Choroid plexus epithelial cell (primary cell): ENCODE measurements at regions not wholly inside any gene's neighbourhood (a gene's known extent, or its start where the extent isn't known, plus 50 kb on each side); places are given as distances from the start of the nearest gene placed in this dataset.

ENCODE experiments used
- DNase-seq: peaks from one replicate; pipeline ENCODE4 v3.0.0-alpha.2; 2010; ENCODE audit warnings: low read depth
- H3K4me3 ChIP-seq: 2 replicates; pipeline ENCODE4 v1.5.1; 2011; ENCODE audit warnings: low read depth, mild to moderate bottlenecking, control low read depth, low read length, moderate library complexity
- TF ChIP-seq, protein P1 (sequence below): conservative IDR thresholded peaks from 2 replicates; pipeline ENCODE4 v1.5.1; 2011; ENCODE audit warnings: low read depth, mild to moderate bottlenecking, control low read depth, inconsistent platforms, low read length, moderate library complexity

DNA sequence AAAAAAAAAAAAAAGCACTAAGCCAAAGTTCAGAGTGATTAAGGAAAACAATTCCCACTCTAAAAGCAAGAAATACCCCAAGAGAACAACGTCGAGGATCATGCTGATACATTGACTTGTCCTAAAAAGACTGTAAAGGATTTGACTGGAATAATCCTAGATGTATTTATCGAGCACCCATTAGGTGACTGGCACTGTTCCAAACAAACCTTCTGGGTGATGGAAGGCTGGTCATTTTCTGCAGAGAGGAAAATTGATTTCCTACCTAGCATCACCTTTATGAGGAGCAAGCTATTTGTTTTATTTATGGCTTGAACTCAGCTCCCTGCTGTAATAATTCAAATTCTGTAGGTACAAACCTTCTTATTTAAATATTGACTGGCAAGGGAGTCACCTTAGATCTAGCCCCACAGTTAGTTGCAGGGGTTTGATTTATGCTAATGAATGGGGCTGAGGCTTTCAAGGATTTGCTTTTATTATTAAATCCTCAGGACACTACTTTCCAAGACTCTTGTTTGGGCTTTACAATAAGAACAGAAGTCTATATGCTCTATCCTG is 471.0 kb downstream of the OLFM4 start:
- DNase-seq = no peak
- TF ChIP-seq, protein P1, sequence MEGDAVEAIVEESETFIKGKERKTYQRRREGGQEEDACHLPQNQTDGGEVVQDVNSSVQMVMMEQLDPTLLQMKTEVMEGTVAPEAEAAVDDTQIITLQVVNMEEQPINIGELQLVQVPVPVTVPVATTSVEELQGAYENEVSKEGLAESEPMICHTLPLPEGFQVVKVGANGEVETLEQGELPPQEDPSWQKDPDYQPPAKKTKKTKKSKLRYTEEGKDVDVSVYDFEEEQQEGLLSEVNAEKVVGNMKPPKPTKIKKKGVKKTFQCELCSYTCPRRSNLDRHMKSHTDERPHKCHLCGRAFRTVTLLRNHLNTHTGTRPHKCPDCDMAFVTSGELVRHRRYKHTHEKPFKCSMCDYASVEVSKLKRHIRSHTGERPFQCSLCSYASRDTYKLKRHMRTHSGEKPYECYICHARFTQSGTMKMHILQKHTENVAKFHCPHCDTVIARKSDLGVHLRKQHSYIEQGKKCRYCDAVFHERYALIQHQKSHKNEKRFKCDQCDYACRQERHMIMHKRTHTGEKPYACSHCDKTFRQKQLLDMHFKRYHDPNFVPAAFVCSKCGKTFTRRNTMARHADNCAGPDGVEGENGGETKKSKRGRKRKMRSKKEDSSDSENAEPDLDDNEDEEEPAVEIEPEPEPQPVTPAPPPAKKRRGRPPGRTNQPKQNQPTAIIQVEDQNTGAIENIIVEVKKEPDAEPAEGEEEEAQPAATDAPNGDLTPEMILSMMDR = no peak
- no peak overlapping the region for H3K4me3 ChIP-seq

DNA sequence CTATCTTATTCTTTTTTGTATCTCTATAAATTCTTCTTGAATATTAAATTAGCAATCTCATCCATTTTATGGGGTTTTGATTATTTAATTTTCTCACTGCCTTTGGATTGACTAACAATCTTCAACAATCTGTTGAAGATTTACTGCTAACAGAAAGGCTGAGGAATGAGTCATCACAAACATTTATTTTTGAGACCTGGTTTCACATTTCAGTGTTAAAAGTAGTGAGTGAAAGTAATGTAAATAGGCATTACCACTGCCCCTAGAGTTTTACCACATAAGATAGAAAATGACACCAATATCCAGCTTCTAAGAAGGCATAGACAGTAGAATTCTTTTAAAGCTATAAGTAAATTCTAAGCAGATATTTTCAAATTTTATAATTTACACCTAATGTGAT is 472.8 kb downstream of the OLFM4 start:
- no peak for DNase-seq
- no peak overlapping the region for H3K4me3 ChIP-seq
- TF ChIP-seq, protein P1 = no peak

DNA sequence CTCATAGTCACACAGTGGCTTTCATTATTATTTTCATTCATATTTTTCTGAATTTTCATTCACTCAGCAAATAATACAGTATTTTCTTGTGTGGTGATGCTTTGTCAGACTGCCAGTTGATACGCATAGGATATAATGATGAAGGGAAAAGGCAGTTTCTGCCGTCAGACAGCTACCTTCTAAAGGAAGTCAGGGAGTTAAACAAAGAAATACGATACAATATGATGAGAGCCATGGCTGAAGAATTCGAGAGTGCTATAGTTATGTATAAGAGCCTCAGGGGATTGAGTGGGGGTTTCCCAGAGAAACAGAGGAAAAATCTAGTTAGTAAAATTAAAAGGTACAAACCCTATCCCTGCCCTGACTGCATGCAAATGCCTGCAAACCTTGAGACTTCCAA is 479.1 kb downstream of the OLFM4 start:
- TF ChIP-seq, protein P1 = no peak
- DNase-seq = no peak
- H3K4me3 ChIP-seq = no peak overlapping the region

DNA sequence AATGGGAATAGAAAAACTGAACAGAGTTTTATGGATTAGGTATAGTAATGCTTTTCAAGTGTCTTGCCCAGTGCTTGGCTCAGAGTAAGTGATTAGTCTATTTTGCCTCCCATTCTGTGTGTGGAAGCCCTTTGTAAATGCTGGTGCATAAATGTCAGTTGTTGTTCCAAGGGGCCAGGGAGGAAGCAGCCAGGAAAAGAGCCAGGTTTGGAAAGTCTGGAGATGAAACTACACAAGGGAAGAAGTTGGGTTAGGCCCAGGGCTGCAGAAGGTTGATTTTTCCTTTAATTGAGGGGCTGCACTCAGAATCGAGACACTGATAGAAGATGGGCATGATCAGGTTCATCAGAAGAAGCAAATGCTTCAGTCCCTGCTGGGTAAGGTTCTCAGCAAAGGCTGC is 484.0 kb downstream of the OLFM4 start:
- no peak overlapping the region for H3K4me3 ChIP-seq
- DNase-seq = no peak
- TF ChIP-seq, protein P1 = no peak

DNA sequence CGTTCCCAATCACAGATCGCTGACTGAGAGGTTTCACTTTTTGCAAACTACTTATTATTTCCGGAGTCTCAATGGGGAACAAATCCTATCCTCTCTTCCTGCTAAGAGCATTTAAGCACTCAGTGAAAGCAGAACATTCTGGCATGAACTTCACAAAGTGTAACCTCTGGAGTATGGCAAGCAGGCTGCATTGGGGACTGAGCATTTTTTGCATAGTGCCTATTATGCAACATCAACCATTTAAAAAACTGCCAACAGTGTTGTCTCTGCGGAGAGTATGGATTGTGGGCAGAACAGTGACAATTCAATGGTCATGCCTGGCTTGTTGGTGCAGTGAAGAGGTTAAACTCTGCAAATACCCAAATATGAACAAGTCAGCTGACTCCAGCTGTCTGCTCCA is 484.6 kb downstream of the OLFM4 start:
- no peak overlapping the region for H3K4me3 ChIP-seq
- no peak for DNase-seq
- TF ChIP-seq, protein P1 = no peak

DNA sequence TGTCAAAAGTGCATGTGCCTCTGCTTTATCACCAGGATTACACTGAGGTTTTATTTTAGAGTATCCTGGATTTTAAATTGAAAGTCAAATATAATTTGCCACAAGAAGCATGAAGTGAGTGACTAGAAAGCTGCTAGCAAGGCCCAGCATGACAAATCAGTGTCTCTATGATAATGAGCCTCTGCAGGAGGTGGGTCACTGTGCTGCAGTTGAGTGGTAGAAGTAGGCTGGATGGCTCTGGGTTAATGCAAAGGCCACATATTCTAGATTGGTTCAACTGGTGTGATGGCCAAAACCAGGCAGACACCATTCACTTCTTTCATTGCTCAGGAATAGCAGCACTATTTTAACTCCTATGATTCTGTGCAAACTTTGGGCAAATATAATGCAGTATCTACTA is 491.5 kb downstream of the OLFM4 start:
- TF ChIP-seq, protein P1 = no peak
- no peak for DNase-seq
- no peak overlapping the region for H3K4me3 ChIP-seq

DNA sequence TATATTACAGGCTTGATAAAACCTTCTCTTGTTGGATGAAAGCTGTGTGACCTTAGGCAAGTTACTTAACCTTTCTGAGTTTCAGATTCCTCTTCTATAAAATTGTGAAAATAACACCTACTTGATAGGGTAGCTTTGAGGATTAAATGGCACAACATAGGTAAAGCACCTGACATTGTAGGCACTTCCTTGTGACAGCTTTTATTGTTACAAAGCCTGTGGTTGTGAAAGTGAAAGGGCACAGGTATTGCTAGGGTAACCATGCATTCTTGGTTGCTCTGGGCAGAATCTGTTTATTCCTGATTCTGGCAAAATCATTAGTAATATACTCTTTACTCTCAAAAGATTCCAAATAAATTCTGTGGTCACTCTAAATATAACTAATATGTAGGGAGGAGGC is 493.4 kb downstream of the OLFM4 start:
- no peak overlapping the region for H3K4me3 ChIP-seq
- TF ChIP-seq, protein P1 = no peak

More for the DNA sequence above, 493.4 kb downstream of the OLFM4 start:
- no peak for DNase-seq
